AG09319 (cell line): ENCODE measurements at regions not wholly inside any gene's neighbourhood (a gene's known extent, or its start where the extent isn't known, plus 50 kb on each side); places are given as distances from the start of the nearest gene placed in this dataset.
A peak's percentile ranks its signal among the peaks of the same experiment; 100 is the strongest.

Source experiments
- DNase-seq: peaks from one replicate; pipeline ENCODE4 v3.0.0-alpha.2; 2010; ENCODE audit warnings: low read depth; ENCODE audit errors: extremely low read depth
- CTCF ChIP-seq: IDR thresholded peaks from 2 replicates; pipeline ENCODE4 v1.5.1; 2011; ENCODE audit warnings: low read depth, mild to moderate bottlenecking, inconsistent platforms, low read length, moderate library complexity

DNA sequence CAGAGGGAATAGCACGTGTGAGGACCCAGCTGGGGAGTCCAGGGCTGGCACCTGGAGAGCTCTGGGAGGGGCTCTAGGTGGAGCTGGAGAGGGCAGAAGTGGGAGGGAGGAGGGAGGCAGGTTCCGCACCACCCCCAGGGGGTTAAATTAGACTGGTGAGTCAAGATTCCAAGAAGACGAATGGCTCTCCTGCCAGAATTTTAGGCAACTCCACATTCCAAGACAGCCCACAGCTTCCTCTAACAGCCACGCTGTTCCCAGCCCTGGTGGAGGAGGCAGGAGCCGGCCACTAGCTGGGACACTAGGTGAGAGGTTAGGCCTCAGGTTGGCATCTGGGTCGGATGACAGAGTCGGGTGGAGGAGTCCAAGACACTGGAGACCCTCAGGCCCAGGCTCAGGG, 60.2 kb downstream of the TFAP2C start:
- peak; percentile 3 for TF ChIP-seq CTCF
- peak; percentile 46 for DNase-seq

- no peak for DNase-seq
- TF ChIP-seq CTCF: no peak
Observed at GRCh38 chr20:56689852-56690485, 60.9 kb downstream of the TFAP2C start.

- no peak for DNase-seq
- TF ChIP-seq CTCF: no peak
Observed at GRCh38 chr20:56690531-56691175, 61.5 kb downstream of the TFAP2C start.

DNA sequence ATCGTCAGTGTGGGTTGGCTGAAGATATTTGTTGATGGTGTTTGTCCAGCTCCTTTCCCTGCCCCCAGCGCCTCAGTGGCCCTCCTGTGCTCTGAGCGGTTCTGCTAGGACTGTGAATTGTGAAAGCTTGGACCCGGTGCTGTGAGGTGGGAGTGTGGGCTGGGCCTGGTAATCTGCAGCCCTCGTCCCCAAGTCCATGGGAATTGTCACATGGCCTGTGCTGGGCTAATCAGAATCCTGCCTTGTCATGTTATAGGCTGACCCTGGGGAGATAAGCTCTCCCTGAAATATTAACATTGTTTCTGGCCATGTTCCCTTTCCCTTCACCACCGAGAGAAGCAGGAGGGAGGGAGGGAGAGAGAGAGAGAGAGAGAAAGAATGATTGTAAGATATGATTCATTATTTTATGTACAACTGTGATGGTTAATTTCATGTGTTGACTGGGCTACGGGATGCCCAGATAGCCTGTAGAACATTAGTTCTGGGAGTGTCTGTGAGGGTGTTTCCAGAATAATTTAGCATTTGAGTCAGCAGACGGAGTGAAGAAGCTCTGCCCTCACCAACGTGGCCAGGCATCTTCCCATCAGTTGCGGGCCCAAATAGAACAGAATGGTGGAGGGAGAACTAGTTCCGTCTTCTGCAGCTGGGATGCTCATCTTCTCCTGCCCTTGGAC, 62.4 kb downstream of the TFAP2C start:
- no peak for DNase-seq

DNA sequence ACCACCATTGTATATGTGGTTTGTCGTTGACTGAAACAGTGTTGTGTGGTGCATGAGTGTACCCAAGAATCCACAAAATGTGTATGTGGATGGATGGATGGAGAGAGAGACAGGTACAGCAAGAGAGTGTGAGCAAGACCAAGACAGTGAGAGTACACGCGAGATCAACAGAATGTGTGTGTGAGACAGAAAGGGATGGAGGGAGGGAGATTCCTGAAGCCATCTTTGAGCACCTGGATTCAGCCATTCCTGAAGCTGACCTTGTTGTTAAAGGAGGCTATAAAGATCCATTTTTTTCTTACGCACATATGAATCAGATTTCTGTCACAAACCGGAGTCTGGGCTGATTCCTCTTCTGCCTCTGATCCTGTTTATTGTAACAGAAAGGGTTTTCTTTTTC, 64.1 kb downstream of the TFAP2C start:
- no peak for TF ChIP-seq CTCF
- DNase-seq: no peak

More for the DNA sequence above, 62.4 kb downstream of the TFAP2C start:
- TF ChIP-seq CTCF: no peak

DNA sequence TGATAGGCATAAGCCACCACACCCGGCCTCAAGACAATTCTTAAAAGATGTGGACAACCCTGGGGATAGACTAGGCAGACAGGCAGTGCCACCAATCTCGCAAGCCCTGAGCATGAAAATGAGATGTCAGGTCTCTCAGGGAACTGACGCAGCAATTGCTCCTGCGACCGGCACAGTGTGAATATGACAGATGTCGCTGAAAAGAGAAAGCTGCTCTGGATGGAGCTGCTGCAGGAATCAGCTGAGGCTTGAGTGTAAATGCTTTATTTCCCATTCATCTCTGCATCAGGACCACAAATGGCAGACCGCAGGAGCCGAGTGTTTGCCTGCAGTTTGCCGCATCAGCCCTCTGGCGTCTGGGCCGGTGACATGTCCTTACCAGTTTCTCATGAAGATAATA, 68.4 kb downstream of the TFAP2C start:
- TF ChIP-seq CTCF: no peak
- DNase-seq: no peak

GRCh38 chr20:56698297-56698696, 69.2 kb downstream of the TFAP2C start:
- no peak for TF ChIP-seq CTCF
- DNase-seq: no peak
